ENCODE measurements at regions not wholly inside any gene's neighbourhood (a gene's known extent, or its start where the extent isn't known, plus 50 kb on each side); places are given as distances from the start of the nearest gene placed in this dataset.

DNA sequence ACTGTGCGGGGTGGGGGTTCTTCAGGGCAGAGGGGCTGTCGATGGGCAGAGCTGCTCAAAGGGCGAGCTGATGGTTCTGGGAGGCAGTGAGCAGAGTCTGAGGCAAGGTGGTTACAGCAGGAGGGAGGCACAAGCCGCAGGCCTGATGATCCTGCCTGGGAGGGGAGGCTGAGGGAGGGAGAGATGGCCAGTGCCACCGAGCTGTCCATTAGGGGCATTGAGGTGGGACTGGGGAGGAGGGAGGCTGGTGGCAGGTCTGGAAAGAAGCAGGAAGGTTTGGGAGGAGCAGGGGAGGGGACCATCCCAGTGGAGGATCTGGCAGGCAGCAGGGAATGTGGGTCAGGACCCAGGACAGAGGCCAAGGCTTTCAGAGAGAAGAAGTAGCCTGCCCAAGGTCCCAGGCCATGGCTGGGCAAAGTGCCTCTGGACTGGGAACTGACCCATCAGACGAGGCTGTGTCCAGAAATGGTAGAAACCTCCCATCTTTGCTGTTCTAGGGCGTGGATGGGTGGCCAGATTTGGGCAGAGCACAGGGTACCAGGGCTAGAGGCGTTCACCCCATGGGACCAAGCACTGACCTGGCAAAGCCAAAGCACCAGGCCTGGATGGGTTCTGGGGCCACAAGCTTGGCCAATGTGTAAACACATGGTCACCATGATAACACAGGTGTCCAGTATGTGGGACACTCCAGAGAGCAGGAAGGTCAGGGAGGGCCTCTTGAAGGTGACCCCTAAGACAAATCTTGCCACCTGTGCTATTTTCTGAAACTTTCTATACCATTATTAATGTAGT, 55.5 kb downstream of the INHBB start:
- H3K4me1 ChIP-seq: peaks cover 0 to 3% (median 0%) of the 10 kb centered on the region in 4 donors
- peaks cover 0 to 36% of the 10 kb centered on the region in 2 donors for H3K27me3 ChIP-seq
- intact Hi-C loops (cut with DNase I; ENCODE audit: low total_unique reads): no loop called here
- H3K4me3 ChIP-seq: no peak overlapping the region
- DNase-seq: peak in 1 of 2 donors; percentile 43
- H3K27ac ChIP-seq: no peak overlapping the region
- H3K36me3 ChIP-seq: no peaks in the 10 kb centered on the region
- no peaks in the 10 kb centered on the region for H3K9me3 ChIP-seq
- TF ChIP-seq, protein P1, sequence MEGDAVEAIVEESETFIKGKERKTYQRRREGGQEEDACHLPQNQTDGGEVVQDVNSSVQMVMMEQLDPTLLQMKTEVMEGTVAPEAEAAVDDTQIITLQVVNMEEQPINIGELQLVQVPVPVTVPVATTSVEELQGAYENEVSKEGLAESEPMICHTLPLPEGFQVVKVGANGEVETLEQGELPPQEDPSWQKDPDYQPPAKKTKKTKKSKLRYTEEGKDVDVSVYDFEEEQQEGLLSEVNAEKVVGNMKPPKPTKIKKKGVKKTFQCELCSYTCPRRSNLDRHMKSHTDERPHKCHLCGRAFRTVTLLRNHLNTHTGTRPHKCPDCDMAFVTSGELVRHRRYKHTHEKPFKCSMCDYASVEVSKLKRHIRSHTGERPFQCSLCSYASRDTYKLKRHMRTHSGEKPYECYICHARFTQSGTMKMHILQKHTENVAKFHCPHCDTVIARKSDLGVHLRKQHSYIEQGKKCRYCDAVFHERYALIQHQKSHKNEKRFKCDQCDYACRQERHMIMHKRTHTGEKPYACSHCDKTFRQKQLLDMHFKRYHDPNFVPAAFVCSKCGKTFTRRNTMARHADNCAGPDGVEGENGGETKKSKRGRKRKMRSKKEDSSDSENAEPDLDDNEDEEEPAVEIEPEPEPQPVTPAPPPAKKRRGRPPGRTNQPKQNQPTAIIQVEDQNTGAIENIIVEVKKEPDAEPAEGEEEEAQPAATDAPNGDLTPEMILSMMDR (IDR thresholded peaks at IDR 0.05): no peak

DNA sequence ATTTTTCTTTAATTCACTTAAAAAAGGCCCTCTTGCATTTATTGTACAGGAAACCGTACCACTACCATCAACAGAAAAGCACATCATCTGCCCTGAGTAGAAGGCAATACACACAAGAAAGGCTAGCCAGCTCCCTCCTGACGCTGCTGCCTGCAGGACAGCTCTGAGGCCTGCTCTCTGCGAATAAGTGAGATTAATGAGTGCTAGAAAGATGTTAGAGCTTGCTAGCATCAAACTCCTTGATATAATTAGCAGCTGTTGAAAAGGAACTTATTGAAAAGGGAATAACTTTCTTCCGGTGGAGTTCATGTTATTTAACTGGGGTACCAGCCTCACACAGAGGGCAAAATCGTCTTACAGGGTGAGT, 56.1 kb downstream of the INHBB start:
- no peak for DNase-seq
- Histone ChIP-seq H3K4me1 (peaks cover 0 to 3% (median 0%) of the 10 kb centered on the region in 4 donors), H3K27me3 (peaks cover 0 to 32% of the 10 kb centered on the region in 2 donors), H3K27ac (no peak overlapping the region), H3K9me3 (no peaks in the 10 kb centered on the region), H3K36me3 (no peaks in the 10 kb centered on the region), H3K4me3 (no peak overlapping the region)
- intact Hi-C loops (cut with DNase I; ENCODE audit: low total_unique reads): no loop called here
- TF ChIP-seq, protein P1 (IDR thresholded peaks at IDR 0.05): no peak

DNA sequence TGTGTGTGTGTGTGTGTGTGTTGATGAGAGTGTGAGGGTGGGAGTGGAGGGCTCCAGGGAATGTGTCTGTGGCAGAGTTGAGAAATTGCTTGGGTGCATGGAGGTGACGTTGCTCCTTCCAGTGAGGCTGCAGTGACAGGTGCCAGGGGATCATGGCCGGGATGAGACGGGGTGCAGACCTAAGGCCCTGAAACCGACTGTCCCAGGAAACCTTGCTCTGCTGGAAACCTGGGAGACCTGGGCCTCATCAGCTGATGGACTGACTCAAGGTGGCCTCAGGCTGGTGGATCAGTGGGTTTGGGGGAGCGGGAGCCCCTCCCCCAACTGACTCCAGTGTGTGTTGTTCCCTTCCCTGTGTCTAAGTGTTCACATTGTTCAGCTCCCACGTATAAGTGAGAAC, 56.6 kb downstream of the INHBB start:
- intact Hi-C loops (cut with DNase I; ENCODE audit: low total_unique reads): no loop called here
- no peak for DNase-seq

DNA sequence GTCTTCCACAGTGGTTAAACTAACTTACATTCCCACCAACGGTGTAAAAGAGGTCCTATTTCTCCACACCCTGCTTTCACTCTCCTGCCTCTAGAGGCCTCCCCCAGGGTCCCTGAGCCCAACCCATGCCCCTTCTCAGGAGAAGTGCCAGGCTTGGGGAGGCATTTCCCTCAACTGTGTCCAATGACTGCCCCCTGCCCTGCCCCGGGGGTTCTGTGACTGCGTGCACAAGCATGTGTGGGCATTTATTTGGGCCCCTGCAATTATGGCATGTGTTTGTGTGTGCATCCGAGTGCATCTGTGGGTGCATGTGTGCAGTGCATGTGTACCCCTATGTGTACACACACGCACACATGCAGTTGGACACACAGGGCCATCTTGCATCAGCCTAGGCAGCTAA, 57.3 kb downstream of the INHBB start:
- H3K4me1 ChIP-seq: peaks cover 0 to 3% (median 0%) of the 10 kb centered on the region in 4 donors
- H3K9me3 ChIP-seq: peaks cover 0 to 1% (median 0%) of the 10 kb centered on the region in 3 donors
- TF ChIP-seq, protein P1 (IDR thresholded peaks at IDR 0.05): no peak
- no peaks in the 10 kb centered on the region for H3K36me3 ChIP-seq
- no peak overlapping the region for H3K4me3 ChIP-seq
- intact Hi-C loops (cut with DNase I; ENCODE audit: low total_unique reads): no loop called here
- peaks cover 0 to 23% of the 10 kb centered on the region in 2 donors for H3K27me3 ChIP-seq
- no peak for DNase-seq
- no peak overlapping the region for H3K27ac ChIP-seq

More for the DNA sequence above, 56.6 kb downstream of the INHBB start:
- TF ChIP-seq, protein P1 (IDR thresholded peaks at IDR 0.05): no peak
- peaks cover 0 to 3% (median 0%) of the 10 kb centered on the region in 4 donors for H3K4me1 ChIP-seq
- no peaks in the 10 kb centered on the region for H3K9me3 ChIP-seq
- H3K27me3 ChIP-seq: peaks cover 0 to 29% of the 10 kb centered on the region in 2 donors
- H3K27ac ChIP-seq: no peak overlapping the region
- H3K4me3 ChIP-seq: no peak overlapping the region
- H3K36me3 ChIP-seq: no peaks in the 10 kb centered on the region

DNA sequence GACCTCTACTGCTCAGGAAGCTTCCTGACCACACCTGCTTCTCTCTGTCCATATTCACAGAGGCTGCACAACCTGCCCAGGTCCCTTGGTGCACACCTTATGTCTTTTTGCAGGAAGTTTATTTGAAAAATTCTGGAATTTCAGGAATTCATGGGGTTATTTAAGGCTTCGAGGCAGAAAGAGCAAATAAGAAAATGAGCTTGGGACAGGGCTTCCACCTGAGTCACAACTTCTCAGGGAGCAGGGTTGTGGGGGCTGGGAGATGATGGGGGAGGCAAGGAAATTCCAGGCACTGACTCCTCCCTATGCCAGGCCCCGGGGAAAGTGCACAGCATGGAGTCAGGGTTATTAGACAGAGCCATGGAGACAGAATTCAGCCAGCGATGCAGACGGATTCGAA, 57.7 kb downstream of the INHBB start:
- Histone ChIP-seq H3K27ac (no peak overlapping the region), H3K4me3 (no peak overlapping the region), H3K27me3 (peaks cover 0 to 19% of the 10 kb centered on the region in 2 donors), H3K4me1 (peaks cover 0 to 1% (median 0%) of the 10 kb centered on the region in 4 donors), H3K36me3 (no peaks in the 10 kb centered on the region), H3K9me3 (peaks cover 0 to 6% (median 0%) of the 10 kb centered on the region in 3 donors)
- intact Hi-C loops (cut with DNase I; ENCODE audit: low total_unique reads): no loop called here
- no peak for DNase-seq
- TF ChIP-seq, protein P1 (IDR thresholded peaks at IDR 0.05): no peak

Data from tibial artery (tissue), 4 donors.